B cell (primary cell): ENCODE measurements at regions not wholly inside any gene's neighbourhood (a gene's known extent, or its start where the extent isn't known, plus 50 kb on each side); places are given as distances from the start of the nearest gene placed in this dataset.

Source experiments
- EZH2 ChIP-seq: IDR thresholded peaks from 2 replicates; pipeline ENCODE4 v1.6.1; 2012; ENCODE audit warnings: borderline replicate concordance, low read depth, mild to moderate bottlenecking, moderate library complexity, low read length; ENCODE audit not compliant: insufficient read depth, poor library complexity, severe bottlenecking
- TF ChIP-seq, protein P1 (sequence below): fragments of 200-600 bp; IDR thresholded peaks from one replicate; pipeline ENCODE4 v1.8.0; 2022; ENCODE audit warnings: antibody characterized with exemption, mild to moderate bottlenecking

DNA sequence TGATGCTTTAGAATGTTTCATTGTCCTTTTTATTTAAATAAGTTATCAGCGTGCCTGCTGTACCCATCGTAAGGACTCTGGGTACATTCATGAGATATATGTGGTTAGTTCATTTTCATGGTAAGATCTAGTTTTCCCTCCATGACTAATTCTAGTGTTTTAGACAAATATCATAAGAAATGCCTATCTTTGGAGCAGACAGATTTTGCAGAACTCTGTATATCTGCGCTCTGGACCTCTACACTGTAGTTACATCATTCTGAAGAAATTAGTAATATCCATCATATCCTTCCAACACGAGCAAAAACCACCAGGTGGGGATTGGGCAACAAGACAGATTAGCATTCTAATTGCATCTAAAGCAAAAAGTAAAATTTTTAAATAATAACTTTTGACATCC, 499.2 kb downstream of the SETD4 start:
- TF ChIP-seq, protein P1, sequence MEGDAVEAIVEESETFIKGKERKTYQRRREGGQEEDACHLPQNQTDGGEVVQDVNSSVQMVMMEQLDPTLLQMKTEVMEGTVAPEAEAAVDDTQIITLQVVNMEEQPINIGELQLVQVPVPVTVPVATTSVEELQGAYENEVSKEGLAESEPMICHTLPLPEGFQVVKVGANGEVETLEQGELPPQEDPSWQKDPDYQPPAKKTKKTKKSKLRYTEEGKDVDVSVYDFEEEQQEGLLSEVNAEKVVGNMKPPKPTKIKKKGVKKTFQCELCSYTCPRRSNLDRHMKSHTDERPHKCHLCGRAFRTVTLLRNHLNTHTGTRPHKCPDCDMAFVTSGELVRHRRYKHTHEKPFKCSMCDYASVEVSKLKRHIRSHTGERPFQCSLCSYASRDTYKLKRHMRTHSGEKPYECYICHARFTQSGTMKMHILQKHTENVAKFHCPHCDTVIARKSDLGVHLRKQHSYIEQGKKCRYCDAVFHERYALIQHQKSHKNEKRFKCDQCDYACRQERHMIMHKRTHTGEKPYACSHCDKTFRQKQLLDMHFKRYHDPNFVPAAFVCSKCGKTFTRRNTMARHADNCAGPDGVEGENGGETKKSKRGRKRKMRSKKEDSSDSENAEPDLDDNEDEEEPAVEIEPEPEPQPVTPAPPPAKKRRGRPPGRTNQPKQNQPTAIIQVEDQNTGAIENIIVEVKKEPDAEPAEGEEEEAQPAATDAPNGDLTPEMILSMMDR: no peak
- TF ChIP-seq EZH2: no peak
